ENCODE measurements at regions not wholly inside any gene's neighbourhood (a gene's known extent, or its start where the extent isn't known, plus 50 kb on each side); places are given as distances from the start of the nearest gene placed in this dataset.
"Not testable (repeated sequence)": the region's sequence is repeated elsewhere in the genome, so short reads cannot be mapped to it uniquely, and the experiment has no call there.

GRCh38 chr3:3296979-3297381, 117.5 kb upstream of the CRBN start:
- Mint-ChIP-seq H3K9me3 (peaks cover 28% of the 10 kb centered on the region), H3K4me1 (no peaks in the 10 kb centered on the region), H3K4me3 (no peak overlapping the region), H3K36me3 (ENCODE audit: low read depth) (no peaks in the 10 kb centered on the region), H3K27me3 (ENCODE audit: insufficient read depth) (no peaks in the 10 kb centered on the region), H3K27ac (no peak overlapping the region)
- Histone ChIP-seq H3K27ac (ENCODE audit: low read depth, low read length) (no peak overlapping the region), H3K4me3 (ENCODE audit: low read length) (no peak overlapping the region), H3K27me3 (ENCODE audit: control insufficient read depth, insufficient read depth, low read length, poor library complexity, severe bottlenecking) (no peaks in the 10 kb centered on the region), H3K9ac (ENCODE audit: extremely low read depth, low read length, poor library complexity, severe bottlenecking) (no peak overlapping the region), H3K4me1 (ENCODE audit: control insufficient read depth, insufficient read depth, low read length) (no peaks in the 10 kb centered on the region), H3K36me3 (ENCODE audit: control insufficient read depth, insufficient read depth, low read length) (no peaks in the 10 kb centered on the region), H3K9me3 (ENCODE audit: control insufficient read depth, low read length) (peaks cover 18% of the 10 kb centered on the region)
- no peak for TF ChIP-seq CTCF (conservative IDR thresholded peaks at IDR 0.05)
- WGBS, 2 experiments (ENCODE audit: insufficient coverage in 1 of 2, insufficient read length in 1 of 2), result 67 to 87% methylated on average over 1 to 5 of the region's 5 CpGs
- no peak for DNase-seq

- 100% methylated on average over 1 of the region's 1 CpG for WGBS, 2 experiments (ENCODE audit: insufficient coverage in 1 of 2, insufficient read length in 1 of 2)
- Histone ChIP-seq H3K9me3 (ENCODE audit: control insufficient read depth, low read length) (peaks cover 27% of the 10 kb centered on the region), H3K4me1 (ENCODE audit: control insufficient read depth, insufficient read depth, low read length) (no peaks in the 10 kb centered on the region), H3K27me3 (ENCODE audit: control insufficient read depth, insufficient read depth, low read length, poor library complexity, severe bottlenecking) (no peaks in the 10 kb centered on the region), H3K27ac (ENCODE audit: low read depth, low read length) (no peak overlapping the region), H3K9ac (ENCODE audit: extremely low read depth, low read length, poor library complexity, severe bottlenecking) (no peak overlapping the region), H3K4me3 (ENCODE audit: low read length) (no peak overlapping the region), H3K36me3 (ENCODE audit: control insufficient read depth, insufficient read depth, low read length) (no peaks in the 10 kb centered on the region)
- Mint-ChIP-seq H3K27ac (no peak overlapping the region), H3K36me3 (ENCODE audit: low read depth) (peaks cover 2% of the 10 kb centered on the region), H3K4me3 (no peak overlapping the region), H3K9me3 (peaks cover 40% of the 10 kb centered on the region), H3K4me1 (no peaks in the 10 kb centered on the region), H3K27me3 (ENCODE audit: insufficient read depth) (no peaks in the 10 kb centered on the region)
- TF ChIP-seq CTCF (conservative IDR thresholded peaks at IDR 0.05), result no peak
- no peak for DNase-seq
Observed at GRCh38 chr3:3295586-3295985, 116.1 kb upstream of the CRBN start.

- H3K27me3 ChIP-seq (ENCODE audit: control insufficient read depth, insufficient read depth, low read length, poor library complexity, severe bottlenecking); H3K4me3 Mint-ChIP-seq; H3K27ac Mint-ChIP-seq; H3K4me1 Mint-ChIP-seq; DNase-seq; H3K27me3 Mint-ChIP-seq (ENCODE audit: insufficient read depth); H3K36me3 ChIP-seq (ENCODE audit: control insufficient read depth, insufficient read depth, low read length); H3K4me3 ChIP-seq (ENCODE audit: low read length); H3K36me3 Mint-ChIP-seq (ENCODE audit: low read depth); H3K4me1 ChIP-seq (ENCODE audit: control insufficient read depth, insufficient read depth, low read length); H3K9ac ChIP-seq (ENCODE audit: extremely low read depth, low read length, poor library complexity, severe bottlenecking); H3K27ac ChIP-seq (ENCODE audit: low read depth, low read length): not testable (repeated sequence)
- peaks cover 27% of the 10 kb centered on the region for H3K9me3 ChIP-seq (ENCODE audit: control insufficient read depth, low read length)
- H3K9me3 Mint-ChIP-seq, result peaks cover 41% of the 10 kb centered on the region
- 83 to 96% methylated on average over 2 to 3 of the region's 3 CpGs for WGBS, 2 experiments (ENCODE audit: insufficient coverage in 1 of 2, insufficient read length in 1 of 2)
Observed at GRCh38 chr3:3291756-3292283, 112.3 kb upstream of the CRBN start.

- Histone ChIP-seq H3K36me3 (ENCODE audit: control insufficient read depth, insufficient read depth, low read length) (no peaks in the 10 kb centered on the region), H3K9me3 (ENCODE audit: control insufficient read depth, low read length) (peaks cover 15% of the 10 kb centered on the region), H3K27ac (ENCODE audit: low read depth, low read length) (no peak overlapping the region), H3K4me3 (ENCODE audit: low read length) (no peak overlapping the region), H3K9ac (ENCODE audit: extremely low read depth, low read length, poor library complexity, severe bottlenecking) (no peak overlapping the region), H3K27me3 (ENCODE audit: control insufficient read depth, insufficient read depth, low read length, poor library complexity, severe bottlenecking) (no peaks in the 10 kb centered on the region), H3K4me1 (ENCODE audit: control insufficient read depth, insufficient read depth, low read length) (no peaks in the 10 kb centered on the region)
- Mint-ChIP-seq H3K9me3 (peaks cover 18% of the 10 kb centered on the region), H3K36me3 (ENCODE audit: low read depth) (peaks cover 2% of the 10 kb centered on the region), H3K27ac (no peak overlapping the region), H3K4me3 (no peak overlapping the region), H3K27me3 (ENCODE audit: insufficient read depth) (peaks cover 4% of the 10 kb centered on the region), H3K4me1 (peaks cover 7% of the 10 kb centered on the region)
- TF ChIP-seq CTCF (conservative IDR thresholded peaks at IDR 0.05), result no peak
- no peak for DNase-seq
Observed at GRCh38 chr3:3288255-3288654, 108.8 kb upstream of the CRBN start.
